GM12864 (cell line): ENCODE measurements at regions not wholly inside any gene's neighbourhood (a gene's known extent, or its start where the extent isn't known, plus 50 kb on each side); places are given as distances from the start of the nearest gene placed in this dataset.

Experiments used
- DNase-seq: peaks from one replicate; pipeline ENCODE4 v3.0.0-alpha.2; 2011; ENCODE audit warnings: low read depth
- H3K4me3 ChIP-seq: 2 replicates; pipeline ENCODE4 v1.5.1; 2011; ENCODE audit warnings: mild to moderate bottlenecking, low read depth, low read length, control low read depth
- CTCF ChIP-seq: IDR thresholded peaks from 2 replicates; pipeline ENCODE4 v1.5.1; 2011; ENCODE audit warnings: low read depth, mild to moderate bottlenecking, moderate library complexity, low read length, control low read depth, inconsistent platforms; ENCODE audit errors: missing control alignments

GRCh38 chr15:79602180-79602579, 170.0 kb downstream of the MINAR1 start:
- DNase-seq = no peak
- no peak for TF ChIP-seq CTCF
- H3K4me3 ChIP-seq = no peak overlapping the region

GRCh38 chr15:79602731-79603130, 170.6 kb downstream of the MINAR1 start:
- no peak overlapping the region for H3K4me3 ChIP-seq
- TF ChIP-seq CTCF = no peak
- no peak for DNase-seq

DNA sequence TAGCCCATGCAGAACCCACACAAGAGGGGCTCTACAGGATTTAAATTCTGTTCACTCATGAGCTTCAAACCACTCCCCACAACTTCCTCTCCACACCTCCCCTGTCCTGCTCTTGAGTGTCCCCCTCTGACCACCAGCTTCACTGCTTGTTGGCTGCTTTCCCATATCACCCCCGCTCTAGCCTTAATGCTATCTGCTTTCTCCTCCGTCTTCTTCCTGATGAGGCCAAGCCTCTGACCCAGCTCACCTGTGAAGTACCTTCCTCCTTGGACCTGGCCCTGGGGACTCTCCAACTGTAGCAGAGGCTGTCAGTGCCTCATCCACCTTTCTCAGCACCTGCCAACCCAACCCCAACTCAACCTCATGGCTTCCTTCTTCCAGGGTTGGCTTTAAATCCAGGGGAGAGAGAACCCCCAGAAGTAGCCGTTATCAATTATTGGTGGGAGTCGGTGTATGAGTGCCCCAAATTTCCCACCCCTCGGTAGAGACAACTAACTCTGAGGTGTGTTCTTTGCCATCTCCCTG, 174.8 kb downstream of the MINAR1 start:
- no peak for TF ChIP-seq CTCF
- no peak overlapping the region for H3K4me3 ChIP-seq
- no peak for DNase-seq

- H3K4me3 ChIP-seq = no peak overlapping the region
- no peak for TF ChIP-seq CTCF
- no peak for DNase-seq
These were observed 176.1 kb downstream of the MINAR1 start for GRCh38 chr15:79608066-79608864.

DNA sequence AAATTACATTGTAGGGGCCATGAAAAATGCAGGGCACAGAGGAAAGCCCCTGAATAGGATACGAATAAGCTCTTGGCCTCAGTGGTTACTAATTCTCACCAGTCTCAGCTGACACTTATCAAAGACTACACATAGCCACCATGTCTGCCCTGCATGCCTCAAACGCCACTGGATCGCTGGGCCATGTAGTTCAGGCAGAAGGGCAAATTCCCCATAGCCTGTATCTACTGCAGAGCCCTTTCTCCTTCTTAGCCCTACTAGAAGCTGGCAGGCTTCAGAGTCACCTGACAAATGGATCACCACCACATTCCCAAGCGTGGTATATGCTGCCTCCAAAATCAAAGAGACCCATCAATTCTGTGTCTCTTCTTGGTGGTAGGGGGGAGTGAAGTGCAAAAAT, 177.4 kb downstream of the MINAR1 start:
- no peak overlapping the region for H3K4me3 ChIP-seq
- no peak for TF ChIP-seq CTCF

GRCh38 chr15:79610021-79610420, 177.9 kb downstream of the MINAR1 start:
- H3K4me3 ChIP-seq = no peak overlapping the region
- no peak for TF ChIP-seq CTCF
- no peak for DNase-seq

More for the DNA sequence above, 177.4 kb downstream of the MINAR1 start:
- no peak for DNase-seq

DNA sequence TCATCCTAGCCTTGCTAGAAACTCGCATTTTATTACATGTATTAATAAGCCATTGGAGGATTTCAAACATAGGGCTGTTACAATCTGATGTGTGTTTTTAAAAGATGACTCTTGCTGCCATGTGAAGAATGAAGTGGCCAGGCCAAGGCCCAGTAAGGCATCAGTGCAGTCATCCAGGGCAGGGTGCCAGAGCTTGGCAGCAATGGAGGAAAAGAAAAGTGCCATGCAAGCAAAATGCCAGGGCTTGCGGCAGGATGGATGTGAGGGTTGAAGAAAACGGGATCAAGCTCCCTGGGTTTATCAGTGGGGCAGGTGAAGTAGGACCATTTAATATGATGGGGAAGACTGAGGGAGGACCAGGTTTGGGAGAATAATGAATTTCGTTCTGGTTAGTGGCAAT, 183.6 kb downstream of the MINAR1 start:
- DNase-seq = no peak
- no peak for TF ChIP-seq CTCF
- H3K4me3 ChIP-seq = no peak overlapping the region
